Transverse colon (tissue), 4 donors: ENCODE measurements at regions not wholly inside any gene's neighbourhood (a gene's known extent, or its start where the extent isn't known, plus 50 kb on each side); places are given as distances from the start of the nearest gene placed in this dataset.
"Not testable (repeated sequence)": the region's sequence is repeated elsewhere in the genome, so short reads cannot be mapped to it uniquely, and the experiment has no call there.

Experiments
- DNase-seq: peaks from one replicate; pipeline ENCODE4 v3.0.0-alpha.2; 2019
- H3K27ac ChIP-seq, 4 donors: fragments of 200-600 bp; sonication (generic); 2 replicates each; pipeline ENCODE4 v1.5.1; 2016 to 2018; ENCODE audit warnings: inconsistent platforms in 4 of 4
- H3K27me3 ChIP-seq: fragments of 200-600 bp; sonication (generic); 2 replicates; pipeline ENCODE4 v1.5.1; 2017; ENCODE audit warnings: inconsistent platforms
- H3K36me3 ChIP-seq, 4 donors: fragments of 200-600 bp; sonication (generic); 2 replicates each; pipeline ENCODE4 v1.5.1; 2017 to 2019; ENCODE audit warnings: inconsistent platforms in 4 of 4
- H3K4me1 ChIP-seq, 4 donors: fragments of 200-600 bp; sonication (generic); 2 replicates each; pipeline ENCODE4 v1.5.1; 2017 to 2020; ENCODE audit warnings: inconsistent platforms in 4 of 4
- H3K4me3 ChIP-seq, 4 donors: fragments of 200-600 bp; sonication (generic); 1 replicate in 1 of 4; 2 replicates in 3 of 4; pipeline versions ENCODE4 v1.5.1 to v1.6.1; 2017 to 2019; ENCODE audit warnings: inconsistent platforms in 4 of 4
- H3K9me3 ChIP-seq, 2 donors: fragments of 200-600 bp; sonication (generic); 2 replicates each; pipeline ENCODE4 v1.5.1; 2017 to 2019; ENCODE audit warnings: inconsistent platforms in 2 of 2
- EP300 ChIP-seq: sonication (generic); formaldehyde crosslinking; IDR thresholded peaks from one replicate; pipeline ENCODE4 v1.6.1; 2017; ENCODE audit warnings: antibody characterized with exemption, low read depth
- POLR2A ChIP-seq: fragments of 450-650 bp; IDR thresholded peaks from one replicate; pipeline ENCODE4 v1.6.1; 2016; ENCODE audit warnings: antibody characterized with exemption, mild to moderate bottlenecking, moderate library complexity
- POLR2AphosphoS5 ChIP-seq, 3 donors: sonication (generic); formaldehyde crosslinking; IDR thresholded peaks; one replicate each; pipeline ENCODE4 v1.6.1; 2016; ENCODE audit warnings: antibody characterized with exemption in 3 of 3
- WGBS, 2 donors: methylation state at CpG; one replicate each; pipeline ENCODE4 v1.1.5; 2018; ENCODE audit warnings: low coverage in 1 of 2; 5-methylcytosine and 5-hydroxymethylcytosine counted together
- in situ Hi-C, 4 donors: fragments of 200-750 bp; cut with MboI; loops; one replicate each; pipeline versions ENCODE4 v1.15.0 to v1.15.1; 2017; ENCODE audit warnings: low sequenced_read_pairs in 3 of 4, low pct_ligation_motif_present in 1 of 4, low pct_unique_long_range_greater_than_20kb in 1 of 4
- intact Hi-C: fragments of 100-400 bp; cut with DNase I; formaldehyde crosslinking; loops from one replicate; pipeline ENCODE4 v1.15.1; 2023; ENCODE audit warnings: low total_unique reads
- TF ChIP-seq, protein P1 (sequence below), 5 experiments: fragments of 200-600 bp in 3 of 5; fragments of 450-650 bp in 2 of 5; sonication (generic) in 3 of 5; IDR thresholded peaks; 1 replicate in 2 of 5; 2 replicates in 3 of 5; pipeline ENCODE4 v1.5.1; 2016 to 2017; ENCODE audit warnings: antibody characterized with exemption in 5 of 5, inconsistent platforms in 3 of 5, mild to moderate bottlenecking in 2 of 5, moderate library complexity in 1 of 5

DNA sequence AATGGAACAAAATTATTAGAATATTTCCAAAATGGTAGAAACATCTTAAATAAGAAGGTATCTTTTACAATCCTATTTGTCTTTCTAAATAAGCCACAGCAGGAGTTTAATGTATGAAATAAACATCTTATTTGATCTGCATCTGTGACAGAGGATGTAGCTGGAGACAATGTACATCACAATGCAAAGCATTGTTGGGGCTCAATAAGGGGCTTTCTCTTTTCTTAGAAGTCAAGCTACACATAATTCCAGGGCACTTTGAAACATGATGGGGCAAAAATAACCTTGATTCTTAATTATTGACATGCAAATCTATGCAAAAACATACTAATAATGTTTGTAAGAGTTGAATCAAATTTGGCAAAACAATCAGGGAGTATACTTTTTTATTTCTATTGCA lies 255.1 kb downstream of the DSC3 start:
- Histone ChIP-seq H3K27me3 (no peaks in the 10 kb centered on the region), H3K36me3 (no peaks in the 10 kb centered on the region), H3K9me3 (no peaks in the 10 kb centered on the region), H3K4me1 (no peaks in the 10 kb centered on the region), H3K4me3 (no peak overlapping the region), H3K27ac (no peak overlapping the region)
- no peak for DNase-seq
- no peak for TF ChIP-seq POLR2AphosphoS5 (IDR thresholded peaks at IDR 0.05)
- TF ChIP-seq, protein P1, sequence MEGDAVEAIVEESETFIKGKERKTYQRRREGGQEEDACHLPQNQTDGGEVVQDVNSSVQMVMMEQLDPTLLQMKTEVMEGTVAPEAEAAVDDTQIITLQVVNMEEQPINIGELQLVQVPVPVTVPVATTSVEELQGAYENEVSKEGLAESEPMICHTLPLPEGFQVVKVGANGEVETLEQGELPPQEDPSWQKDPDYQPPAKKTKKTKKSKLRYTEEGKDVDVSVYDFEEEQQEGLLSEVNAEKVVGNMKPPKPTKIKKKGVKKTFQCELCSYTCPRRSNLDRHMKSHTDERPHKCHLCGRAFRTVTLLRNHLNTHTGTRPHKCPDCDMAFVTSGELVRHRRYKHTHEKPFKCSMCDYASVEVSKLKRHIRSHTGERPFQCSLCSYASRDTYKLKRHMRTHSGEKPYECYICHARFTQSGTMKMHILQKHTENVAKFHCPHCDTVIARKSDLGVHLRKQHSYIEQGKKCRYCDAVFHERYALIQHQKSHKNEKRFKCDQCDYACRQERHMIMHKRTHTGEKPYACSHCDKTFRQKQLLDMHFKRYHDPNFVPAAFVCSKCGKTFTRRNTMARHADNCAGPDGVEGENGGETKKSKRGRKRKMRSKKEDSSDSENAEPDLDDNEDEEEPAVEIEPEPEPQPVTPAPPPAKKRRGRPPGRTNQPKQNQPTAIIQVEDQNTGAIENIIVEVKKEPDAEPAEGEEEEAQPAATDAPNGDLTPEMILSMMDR (IDR thresholded peaks at IDR 0.05) = no peak
- no peak for TF ChIP-seq EP300
- no peak for TF ChIP-seq POLR2A
- intact Hi-C loops (no loop called here), in situ Hi-C loops (no loop called here)

DNA sequence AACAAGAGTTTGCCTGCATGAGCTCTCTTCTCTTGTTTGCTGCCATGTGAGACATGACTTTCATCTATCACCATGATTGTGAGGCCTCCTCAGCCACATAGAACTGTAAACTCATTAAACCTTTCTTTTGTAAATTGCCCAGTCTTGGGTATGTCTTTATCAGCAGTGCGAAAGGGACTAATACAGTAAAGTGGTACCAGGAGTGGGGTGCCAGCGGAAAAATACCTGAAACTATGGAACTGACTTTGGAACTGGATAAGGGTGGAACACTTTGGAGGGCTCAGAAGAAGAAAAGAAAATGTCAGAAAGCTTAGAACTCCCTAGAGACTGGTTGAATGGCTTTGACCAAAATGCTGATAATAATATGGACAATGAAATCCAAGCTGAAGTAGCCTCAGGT lies 260.9 kb downstream of the DSC3 start:
- WGBS, 2 donors = 90 to 92% methylated on average over 2 of the region's 2 CpGs
- Histone ChIP-seq H3K27ac (no peak overlapping the region), H3K9me3 (peaks cover 5 to 11% of the 10 kb centered on the region in 2 donors), H3K27me3 (no peaks in the 10 kb centered on the region), H3K36me3 (no peaks in the 10 kb centered on the region), H3K4me3 (no peak overlapping the region), H3K4me1 (no peaks in the 10 kb centered on the region)
- intact Hi-C loops = no loop called here
- TF ChIP-seq POLR2A (no peak), POLR2AphosphoS5 (IDR thresholded peaks at IDR 0.05) (no peak)
- no peak for DNase-seq
- in situ Hi-C loops = no loop called here

DNA sequence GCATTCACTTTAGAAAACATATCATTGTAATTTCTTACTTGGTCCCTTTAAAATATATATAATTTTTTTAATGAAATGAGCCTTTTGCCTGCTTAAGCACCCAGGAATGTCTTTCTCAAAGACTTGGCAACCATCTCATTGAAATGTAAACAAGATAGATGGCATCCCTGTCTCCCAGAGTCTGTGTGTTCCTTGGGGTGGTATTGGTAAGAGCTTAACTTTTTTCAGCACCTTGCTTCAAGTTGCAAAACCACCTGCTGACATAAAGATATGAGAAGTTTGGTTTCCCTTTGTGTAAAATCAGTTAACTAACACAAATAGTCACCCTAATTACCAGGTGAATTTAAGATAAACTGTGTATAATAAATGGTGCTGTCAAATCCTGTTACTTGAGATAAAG lies 266.9 kb downstream of the DSC3 start:
- no peaks in the 10 kb centered on the region for H3K36me3 ChIP-seq
- no peaks in the 10 kb centered on the region for H3K4me1 ChIP-seq
- H3K27me3 ChIP-seq = no peaks in the 10 kb centered on the region
- H3K4me3 ChIP-seq = no peak overlapping the region
- H3K9me3 ChIP-seq = peaks cover 3 to 8% of the 10 kb centered on the region in 2 donors
- H3K27ac ChIP-seq = no peak overlapping the region
- TF ChIP-seq, protein P1 (IDR thresholded peaks at IDR 0.05) = no peak
- no peak for TF ChIP-seq EP300
- no peak for TF ChIP-seq POLR2AphosphoS5 (IDR thresholded peaks at IDR 0.05)
- no peak for TF ChIP-seq POLR2A
- in situ Hi-C loops (no loop called here), intact Hi-C loops (no loop called here)
- no peak for DNase-seq

DNA sequence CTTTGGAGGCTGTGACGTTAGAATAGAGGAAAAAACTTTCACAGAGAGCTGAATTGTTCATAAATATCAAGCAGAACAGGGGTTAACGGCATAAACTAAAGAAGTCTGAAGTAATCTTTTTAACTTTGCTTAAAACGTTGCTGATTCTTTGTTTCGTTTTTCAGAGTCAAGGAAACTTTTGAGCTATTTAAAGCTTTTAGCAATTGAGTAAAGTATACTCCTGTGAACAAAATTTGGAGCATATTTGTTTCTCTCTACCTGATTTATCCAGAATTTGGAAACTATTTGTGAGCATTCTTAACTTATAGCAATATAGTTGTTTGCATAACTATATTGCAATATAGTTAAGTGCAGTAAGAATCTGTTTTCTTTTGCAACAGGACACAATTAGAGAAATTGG lies 270.4 kb downstream of the DSC3 start:
- DNase-seq, H3K36me3 ChIP-seq, H3K27ac ChIP-seq, H3K4me1 ChIP-seq, H3K9me3 ChIP-seq, H3K4me3 ChIP-seq, intact Hi-C loops, H3K27me3 ChIP-seq, in situ Hi-C loops: not testable (repeated sequence)
- WGBS, 2 donors = 68 to 72% methylated on average over 4 of the region's 4 CpGs

DNA sequence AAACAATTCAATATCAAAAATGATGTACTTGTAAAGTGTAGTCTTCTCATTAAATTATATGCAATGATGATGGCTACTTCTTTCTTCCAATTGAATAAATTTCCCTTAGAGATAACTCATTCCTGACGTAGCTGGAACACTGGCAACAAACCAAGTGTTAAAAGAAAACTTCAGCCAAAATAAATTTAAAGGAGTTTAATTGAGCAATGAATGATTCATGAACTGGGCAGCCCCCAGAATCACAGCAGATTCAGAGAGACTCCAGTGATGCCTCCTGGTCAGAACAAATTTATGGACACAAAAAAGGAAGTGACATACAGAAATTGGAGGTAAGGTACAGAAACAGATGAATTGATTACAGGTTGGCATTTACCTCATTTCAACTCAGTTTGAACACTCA lies 276.5 kb downstream of the DSC3 start:
- Histone ChIP-seq H3K9me3 (no peaks in the 10 kb centered on the region), H3K27me3 (no peaks in the 10 kb centered on the region), H3K4me3 (no peak overlapping the region), H3K36me3 (no peaks in the 10 kb centered on the region), H3K27ac (no peak overlapping the region), H3K4me1 (peaks cover 0 to 8% (median 0%) of the 10 kb centered on the region in 4 donors)
- 29% methylated on average over 1 of the region's 1 CpG; no CpG with 5 or more reads in 1 of the 2 donors for WGBS, 2 donors
- TF ChIP-seq POLR2A (no peak), EP300 (no peak), POLR2AphosphoS5 (IDR thresholded peaks at IDR 0.05) (no peak)
- TF ChIP-seq, protein P1 (IDR thresholded peaks at IDR 0.05) = no peak
- intact Hi-C loops (loop anchor here (2.0 kb wide), 1 partner anchor 63 kb away; no protein-coding TSS in a partner anchor), in situ Hi-C loops (no loop called here)
- no peak for DNase-seq
